ENCODE measurements at regions not wholly inside any gene's neighbourhood (a gene's known extent, or its start where the extent isn't known, plus 50 kb on each side); places are given as distances from the start of the nearest gene placed in this dataset.

GRCh38 chr4:96162636-96163035 lies 322.7 kb downstream of the PDHA2 start:
- DNase-seq (ENCODE audit: low read depth), result no peak
- no peak for TF ChIP-seq CTCF (IDR thresholded peaks at IDR 0.05; ENCODE audit: control insufficient read depth, extremely low read depth, insufficient read depth)
- no peak overlapping the region for H3K4me3 ChIP-seq (ENCODE audit: low read depth, low read length)

GRCh38 chr4:96164814-96165351 lies 325.0 kb downstream of the PDHA2 start:
- TF ChIP-seq CTCF (IDR thresholded peaks at IDR 0.05; ENCODE audit: control insufficient read depth, extremely low read depth, insufficient read depth), result no peak
- DNase-seq (ENCODE audit: low read depth), result no peak

GRCh38 chr4:96166806-96167205 lies 326.9 kb downstream of the PDHA2 start:
- no peak for DNase-seq (ENCODE audit: low read depth)
- TF ChIP-seq CTCF (IDR thresholded peaks at IDR 0.05; ENCODE audit: control insufficient read depth, extremely low read depth, insufficient read depth), result no peak
- H3K4me3 ChIP-seq (ENCODE audit: low read depth, low read length), result no peak overlapping the region

More at GRCh38 chr4:96164814-96165351, 325.0 kb downstream of the PDHA2 start:
- H3K4me3 ChIP-seq (ENCODE audit: low read depth, low read length), result no peak overlapping the region

GRCh38 chr4:96170198-96170597 lies 330.3 kb downstream of the PDHA2 start:
- no peak for DNase-seq (ENCODE audit: low read depth)
- no peak for TF ChIP-seq CTCF (IDR thresholded peaks at IDR 0.05; ENCODE audit: control insufficient read depth, extremely low read depth, insufficient read depth)
- H3K4me3 ChIP-seq (ENCODE audit: low read depth, low read length), result no peak overlapping the region

GRCh38 chr4:96173756-96174155 lies 333.9 kb downstream of the PDHA2 start:
- no peak for DNase-seq (ENCODE audit: low read depth)
- TF ChIP-seq CTCF (IDR thresholded peaks at IDR 0.05; ENCODE audit: control insufficient read depth, extremely low read depth, insufficient read depth), result no peak
- no peak overlapping the region for H3K4me3 ChIP-seq (ENCODE audit: low read depth, low read length)

GRCh38 chr4:96175871-96176270 lies 336.0 kb downstream of the PDHA2 start:
- no peak overlapping the region for H3K4me3 ChIP-seq (ENCODE audit: low read depth, low read length)
- no peak for TF ChIP-seq CTCF (IDR thresholded peaks at IDR 0.05; ENCODE audit: control insufficient read depth, extremely low read depth, insufficient read depth)
- DNase-seq (ENCODE audit: low read depth), result no peak

- peak; percentile 75 for DNase-seq (ENCODE audit: low read depth)
- no peak overlapping the region for H3K4me3 ChIP-seq (ENCODE audit: low read depth, low read length)
- no peak for TF ChIP-seq CTCF (IDR thresholded peaks at IDR 0.05; ENCODE audit: control insufficient read depth, extremely low read depth, insufficient read depth)
Measured at GRCh38 chr4:96183611-96184010, 343.7 kb downstream of the PDHA2 start.

Data from LNCaP clone FGC (cell line).